Stimulated activated CD8-positive, alpha-beta memory T cell treated with anti-CD3 and anti-CD28 coated beads, Interleukin-15, amount 100 ng/mL, for 24 hours (primary cell): ENCODE measurements at regions not wholly inside any gene's neighbourhood (a gene's known extent, or its start where the extent isn't known, plus 50 kb on each side); places are given as distances from the start of the nearest gene placed in this dataset.
"Not testable (repeated sequence)": the region's sequence is repeated elsewhere in the genome, so short reads cannot be mapped to it uniquely, and the experiment has no call there.

Experiments
- DNase-seq: peaks from one replicate; pipeline ENCODE4 v3.0.0-alpha.2; 2020; ENCODE audit warnings: low read depth

GRCh38 chr6:28768187-28768913 is 155.4 kb downstream of the TRIM27 start:
- DNase-seq: no peak

DNA sequence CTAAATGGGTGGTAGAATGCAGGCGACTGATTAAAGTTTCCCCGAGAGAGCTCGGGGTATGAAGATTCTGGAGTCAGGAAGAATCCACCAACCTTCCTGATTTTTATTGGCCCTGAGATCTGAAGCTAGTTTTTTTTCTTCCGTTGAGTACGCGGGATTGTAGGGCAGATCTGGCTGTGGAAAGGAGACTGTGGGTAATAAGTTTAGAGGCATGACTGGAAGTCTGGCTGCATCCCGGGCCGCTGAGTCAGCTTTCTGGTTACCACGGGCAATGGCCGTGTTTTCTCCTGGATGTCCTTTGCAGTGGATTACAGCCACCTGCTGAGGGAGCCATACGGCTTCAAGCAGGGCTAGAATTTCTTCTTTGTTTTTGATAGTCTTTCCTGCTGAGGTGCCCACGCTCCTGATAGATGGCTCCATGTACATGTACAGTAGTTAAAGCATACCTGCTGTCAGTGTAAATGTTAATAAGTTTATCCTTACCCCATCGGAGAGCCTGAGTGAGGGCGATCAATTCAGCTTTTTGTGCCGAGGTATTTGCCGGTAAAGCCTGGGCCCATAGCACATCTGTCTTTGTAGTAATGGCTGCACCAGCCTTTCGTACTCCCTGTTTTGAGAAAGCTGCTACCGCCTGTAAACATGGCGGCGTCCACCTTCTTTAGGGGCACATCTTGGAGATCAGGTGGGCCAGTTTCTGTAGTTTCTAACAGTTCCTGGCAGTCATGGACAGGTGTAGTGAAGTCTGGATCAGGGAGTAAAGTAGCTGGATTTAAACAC is 154.0 kb downstream of the TRIM27 start:
- DNase-seq: no peak

DNA sequence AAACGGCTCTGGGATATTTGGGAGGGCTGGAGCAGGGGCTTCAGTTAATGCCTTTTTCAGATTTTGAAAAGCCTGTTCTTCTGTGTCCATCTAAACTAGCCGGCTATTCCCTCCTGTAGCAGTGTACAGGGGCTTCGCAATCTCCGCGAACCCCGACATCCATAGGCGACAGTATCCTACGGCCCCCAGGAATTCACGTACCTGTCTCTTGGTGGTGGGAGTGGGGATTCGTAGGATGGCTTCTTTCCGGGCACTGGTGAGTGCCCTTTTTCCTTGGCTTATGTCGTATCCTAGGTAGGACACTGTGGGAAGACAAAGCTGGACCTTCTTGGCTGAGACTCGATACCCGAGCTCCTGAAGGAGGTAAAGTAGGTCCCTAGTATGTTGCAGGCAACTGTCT is 153.1 kb downstream of the TRIM27 start:
- DNase-seq: no peak

DNA sequence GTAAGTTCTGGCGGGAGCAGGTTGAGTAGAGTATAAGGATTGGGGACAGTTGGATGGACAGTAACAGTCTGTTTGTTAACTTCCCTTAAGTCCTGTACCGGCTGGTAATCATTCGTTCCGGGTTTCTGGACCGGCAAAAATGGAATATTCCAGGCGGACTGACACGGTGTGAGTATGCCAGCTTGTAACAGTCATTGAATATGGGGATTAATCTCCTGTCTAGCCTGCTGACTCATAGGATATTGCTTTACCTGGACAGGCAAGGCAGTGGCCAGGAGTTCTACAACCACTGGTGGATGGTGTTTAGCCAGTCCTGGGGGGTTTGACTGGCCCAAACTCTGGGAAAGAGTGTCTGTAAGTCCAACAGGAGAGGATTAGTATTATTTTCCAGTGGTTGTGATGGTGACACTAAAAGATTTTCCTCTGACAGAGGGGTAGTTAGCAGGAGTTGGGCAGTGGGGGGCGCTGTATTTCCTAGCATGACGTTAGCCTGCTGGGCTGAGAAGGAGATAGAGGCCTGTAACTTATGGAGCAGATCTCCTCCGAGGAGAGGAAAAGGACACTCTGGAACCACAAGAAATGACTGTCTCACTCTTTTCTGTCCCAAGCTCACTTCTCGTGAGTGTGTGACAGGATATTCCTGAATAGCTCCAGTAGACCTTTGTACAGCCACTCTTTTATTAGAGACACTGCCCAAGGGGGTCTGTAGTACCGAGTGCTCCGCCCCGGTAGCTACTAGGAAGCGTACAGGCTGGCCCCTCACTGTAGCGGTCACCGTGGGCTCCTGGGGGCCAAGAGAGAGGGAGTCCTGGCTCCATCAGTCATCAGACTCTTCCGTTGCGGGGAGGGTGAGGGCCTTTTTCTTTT is 152.2 kb downstream of the TRIM27 start:
- DNase-seq: no peak

DNA sequence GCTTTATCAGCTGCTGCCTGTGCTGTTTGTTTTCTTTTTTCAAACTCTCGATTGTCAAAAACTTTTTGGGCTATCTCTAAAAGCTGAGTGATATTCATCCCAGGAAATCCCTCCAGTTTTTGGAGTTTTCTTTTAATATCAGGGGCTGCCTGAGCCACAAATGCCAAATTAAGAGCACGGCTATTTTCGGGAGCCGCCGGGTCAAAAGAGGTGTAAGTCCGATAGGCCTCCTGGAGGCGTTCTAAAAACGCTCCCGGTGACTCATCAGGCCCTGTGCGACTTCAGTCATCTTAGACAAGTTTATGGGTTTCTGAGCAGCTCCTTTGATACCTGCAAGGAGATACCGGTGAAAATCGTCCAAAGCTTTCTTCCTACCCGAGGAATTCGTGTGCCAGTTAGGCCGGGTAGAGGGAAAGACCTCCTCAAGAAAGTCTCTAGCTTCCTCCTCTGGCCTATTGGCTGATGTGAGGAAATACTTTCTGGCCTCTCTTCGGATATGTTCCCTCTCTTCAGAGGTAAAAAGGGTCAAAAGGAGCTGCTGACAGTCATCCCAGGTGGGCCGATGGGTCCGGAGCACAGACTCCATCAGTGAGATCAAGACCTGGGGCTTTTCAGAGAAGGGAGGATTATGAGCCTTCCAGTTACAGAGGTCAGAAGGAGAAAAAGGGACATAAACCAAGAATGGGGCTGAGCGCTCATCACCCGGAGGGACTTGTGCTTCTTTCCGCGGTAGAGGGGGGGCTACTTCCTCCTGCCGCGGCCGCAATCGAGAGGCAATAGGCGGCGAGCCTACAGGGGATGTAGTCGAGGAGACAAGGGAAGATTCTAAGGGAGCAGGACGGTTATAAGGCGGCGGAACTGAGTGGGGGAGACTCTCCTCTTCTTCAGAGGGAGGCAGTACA is 151.1 kb downstream of the TRIM27 start:
- DNase-seq: no peak

GRCh38 chr6:28774292-28775051 is 149.3 kb downstream of the TRIM27 start:
- DNase-seq: no peak

DNA sequence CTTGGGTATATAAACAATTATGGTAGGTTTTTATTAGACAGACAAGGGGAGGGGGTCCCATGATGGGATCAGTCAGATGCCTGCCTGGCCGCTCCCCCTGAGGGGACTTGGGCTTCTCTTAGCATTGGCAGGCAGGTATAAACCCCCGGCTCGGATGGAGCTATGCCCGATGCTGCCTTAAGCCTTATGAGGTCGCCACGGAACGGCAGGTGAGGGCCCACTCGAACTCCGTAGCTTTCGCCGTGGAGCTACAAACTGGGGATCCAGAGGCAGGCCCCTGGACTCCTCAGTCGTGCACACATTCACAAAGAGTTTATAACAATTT is 148.8 kb downstream of the TRIM27 start:
- DNase-seq: no peak

DNA sequence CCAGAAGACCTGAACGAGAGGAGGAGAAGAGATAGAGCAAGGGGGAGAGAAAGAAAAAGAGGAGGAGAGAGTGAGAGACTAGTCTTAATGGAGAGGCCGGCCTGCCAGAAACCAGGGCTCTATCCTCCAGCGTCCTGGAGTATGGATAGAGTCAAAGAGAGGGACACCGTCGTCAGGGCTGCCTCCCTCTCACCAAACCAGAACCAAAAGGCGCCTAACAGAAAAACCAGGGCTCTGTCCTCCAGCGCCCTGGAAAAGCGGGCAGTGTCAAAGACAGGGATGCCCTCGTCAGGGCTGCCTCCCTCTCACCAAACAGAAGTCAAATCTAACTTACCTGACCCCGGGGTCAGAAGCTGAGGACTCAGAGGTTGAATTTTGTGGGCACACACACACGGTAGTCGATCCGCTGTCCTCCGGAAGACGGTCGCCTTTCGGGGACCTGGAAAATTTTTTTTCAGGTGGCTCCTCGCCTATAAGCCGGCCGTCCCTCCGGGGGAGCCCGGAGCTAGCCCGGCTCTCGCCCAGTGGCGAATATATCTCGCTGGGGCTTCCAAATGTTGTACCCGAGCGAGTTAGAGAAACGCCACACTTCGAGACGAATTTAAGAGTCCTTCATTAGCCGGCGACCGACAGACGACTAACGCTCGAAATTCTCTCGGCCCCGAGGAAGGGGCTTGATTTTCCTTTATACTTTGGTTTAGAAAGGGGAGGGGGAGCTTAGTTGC is 148.2 kb downstream of the TRIM27 start:
- no peak for DNase-seq

DNA sequence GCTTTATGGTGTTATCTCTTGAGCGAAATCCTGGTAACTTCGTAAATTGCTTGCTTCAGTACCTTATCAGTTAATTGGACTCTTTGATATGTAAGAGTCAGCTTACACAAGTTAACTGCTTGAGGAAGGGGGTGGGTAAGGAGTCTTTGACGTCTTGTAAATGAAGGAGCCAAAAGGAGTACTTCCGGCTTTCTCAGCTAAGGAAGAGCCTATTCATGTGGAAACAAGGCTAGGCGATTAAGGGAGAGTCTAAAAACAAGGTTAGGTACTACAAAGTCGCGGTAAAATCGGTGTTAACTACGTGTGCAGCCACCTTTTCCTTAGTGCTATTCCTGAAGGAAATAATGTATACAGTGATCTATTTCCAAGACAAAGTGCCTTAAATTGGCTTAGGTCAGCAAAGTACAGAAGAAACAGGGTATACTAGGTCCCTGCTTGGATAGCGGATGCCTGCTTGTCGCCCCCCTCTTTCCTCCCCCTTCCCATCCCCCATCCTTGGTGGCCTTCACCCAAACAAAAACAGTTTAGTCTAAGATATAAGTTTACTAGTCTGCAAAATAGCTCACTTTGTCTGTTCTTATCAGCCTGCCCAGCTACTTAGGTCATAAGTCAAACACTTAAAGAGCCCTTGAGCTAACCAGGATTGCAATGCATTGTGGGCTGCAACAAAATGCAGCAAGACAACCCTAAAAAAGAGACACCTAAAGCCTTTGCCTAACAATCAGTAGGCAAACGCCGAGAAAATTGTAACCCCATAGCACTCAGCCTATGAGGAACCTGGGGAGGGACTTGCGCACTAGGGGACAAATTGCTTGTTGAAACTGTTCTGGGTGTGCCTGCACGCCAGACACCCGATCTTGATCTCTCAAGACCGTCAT is 147.3 kb downstream of the TRIM27 start:
- no peak for DNase-seq

DNA sequence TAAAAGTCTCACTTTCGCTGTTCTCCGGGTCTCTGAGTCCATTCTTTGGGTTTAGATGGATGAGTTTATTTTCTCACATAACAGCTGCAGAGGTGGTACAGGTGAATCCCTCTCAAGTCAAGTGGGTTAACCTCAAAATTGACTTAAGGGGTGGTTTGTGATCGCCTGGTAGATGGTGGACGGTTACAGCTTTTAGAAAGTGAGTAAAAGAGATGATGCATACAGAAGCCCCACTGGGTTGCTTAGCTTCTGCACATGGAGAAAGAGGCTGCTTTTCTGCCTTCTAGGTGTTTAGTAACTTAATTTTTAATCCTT is 146.7 kb downstream of the TRIM27 start:
- DNase-seq: no peak

- no peak for DNase-seq
These were observed 141.6 kb downstream of the TRIM27 start for GRCh38 chr6:28782113-28782673.

DNA sequence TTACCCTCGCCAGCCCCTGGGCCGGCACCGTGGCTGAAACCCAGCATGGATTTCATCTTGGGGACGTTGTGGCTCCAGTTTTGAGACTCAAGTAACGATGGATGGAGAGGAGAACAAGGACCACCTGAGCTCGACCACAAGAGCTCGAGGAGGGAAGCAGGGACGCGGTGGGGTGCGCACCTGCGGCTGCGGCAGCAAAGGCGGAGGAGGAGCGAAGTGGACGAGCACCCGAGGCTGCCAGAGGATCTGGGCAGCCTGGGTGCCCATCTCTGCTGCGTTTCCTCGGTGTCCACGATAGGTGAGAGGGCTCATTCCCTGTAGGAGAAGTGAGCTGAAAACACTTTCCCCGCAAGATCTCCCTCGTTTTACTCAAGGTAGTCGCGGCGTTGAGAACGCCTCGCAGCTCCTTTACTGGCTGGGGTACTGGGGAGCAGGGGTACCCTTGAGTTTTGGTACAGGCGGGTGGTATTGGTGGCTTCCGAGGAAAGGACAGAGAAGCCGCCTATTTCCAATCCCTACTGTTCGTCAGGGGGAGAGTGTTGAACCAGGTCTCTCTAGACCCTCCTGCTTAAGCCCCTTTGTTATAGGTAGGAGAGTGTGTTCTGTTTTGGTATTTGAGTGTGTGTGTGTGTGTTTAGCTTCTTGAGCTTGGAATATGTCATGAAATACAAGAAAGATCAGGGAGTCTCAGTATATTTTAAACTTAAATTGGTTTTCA is 137.7 kb downstream of the TRIM27 start:
- DNase-seq: no peak

DNA sequence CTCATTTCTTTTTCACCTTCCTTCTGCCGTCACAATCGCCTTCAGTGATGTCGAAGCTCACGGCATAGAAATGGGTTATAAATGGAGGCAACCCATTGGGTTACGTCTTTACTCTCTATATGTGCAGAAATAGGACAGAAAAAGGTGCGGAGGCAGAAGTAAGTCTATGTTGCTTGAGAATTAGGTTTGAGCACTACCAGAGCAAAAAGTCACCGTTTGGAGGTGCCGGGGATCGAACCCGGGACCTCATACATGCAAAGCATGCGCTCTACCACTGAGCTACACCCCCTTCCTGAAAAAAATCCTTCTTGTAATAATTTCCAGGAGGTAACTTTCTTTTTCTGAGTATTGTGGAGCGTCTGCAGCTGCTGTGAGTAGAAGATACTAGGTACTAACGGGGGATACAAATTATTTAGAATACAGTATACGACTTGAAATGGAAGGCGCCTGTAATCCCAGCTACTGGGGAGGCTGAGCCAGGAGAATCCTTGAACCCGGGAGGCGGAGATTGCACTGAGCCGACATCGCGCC is 134.2 kb downstream of the TRIM27 start:
- no peak for DNase-seq

DNA sequence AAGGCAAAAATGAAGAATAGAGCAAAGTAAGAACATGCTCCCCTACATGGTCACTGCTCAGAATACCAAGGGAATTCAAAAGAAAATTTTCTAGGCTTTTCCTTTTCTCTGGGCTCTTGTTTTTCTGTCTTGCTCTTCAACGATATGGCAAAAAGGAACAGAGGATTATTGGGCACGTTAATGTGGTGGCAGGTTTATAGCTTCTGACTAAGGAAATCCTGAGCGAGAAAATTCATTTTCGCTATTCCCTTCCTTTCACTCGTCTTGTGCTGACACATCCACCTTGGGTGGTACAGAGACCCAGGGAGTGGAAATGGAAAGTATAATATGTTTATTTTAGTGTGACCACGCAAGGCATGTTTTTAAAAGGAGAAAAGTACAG is 132.8 kb downstream of the TRIM27 start:
- DNase-seq: no peak

GRCh38 chr6:28794175-28795002 is 129.4 kb downstream of the TRIM27 start:
- no peak for DNase-seq

DNA sequence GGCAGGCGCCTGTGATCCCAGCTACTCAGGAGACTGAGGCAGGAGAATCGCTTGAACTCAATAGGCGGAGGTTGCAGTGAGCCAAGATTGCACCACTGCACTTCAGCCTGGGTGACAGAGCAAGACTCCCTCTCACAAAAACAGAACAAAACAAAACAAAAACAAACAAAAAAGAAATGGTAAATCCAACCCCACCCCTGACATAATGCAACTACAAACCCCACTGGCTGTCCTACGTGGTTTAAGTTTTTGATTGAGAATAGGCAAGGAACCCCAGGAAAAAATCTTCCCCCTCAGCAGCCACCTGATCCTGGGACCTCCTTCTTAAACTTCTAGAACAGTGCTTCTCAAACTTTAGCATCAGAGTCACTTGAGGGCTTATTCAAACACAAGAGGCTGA is 123.1 kb downstream of the TRIM27 start:
- DNase-seq: not testable (repeated sequence)
